SK-N-SH (cell line): ENCODE measurements at regions not wholly inside any gene's neighbourhood (a gene's known extent, or its start where the extent isn't known, plus 50 kb on each side); places are given as distances from the start of the nearest gene placed in this dataset.

Source experiments
- CTCF ChIA-PET: fragments of 300-600, 350-600 bp; formaldehyde crosslinking; extraction: SDS; loops from one replicate; lab custom pipeline; 2021; lab: Yijun Ruan, JAX
- POLR2A ChIA-PET: fragments of 350-600 bp; sonication (Branson Sonifier 250); formaldehyde crosslinking; extraction: SDS; loops from one replicate; lab custom pipeline; 2020; ENCODE audit warnings: antibody characterized with exemption, inconsistent platforms; lab: Yijun Ruan, JAX
- DNase-seq: peaks from one replicate; pipeline ENCODE4 v3.0.0; 2012
- H2AFZ ChIP-seq: fragments of 200-600 bp; sonication (generic); 2 replicates; pipeline ENCODE4 v1.8.1; 2016; ENCODE audit warnings: antibody characterized with exemption, mild to moderate bottlenecking, low read depth
- H3F3A ChIP-seq: fragments of 200-600 bp; sonication (generic); replicated peaks from 2 replicates; pipeline ENCODE3; 2016; ENCODE audit warnings: antibody characterized with exemption, mild to moderate bottlenecking; ENCODE audit not compliant: insufficient read depth
- H3K27ac ChIP-seq, 2 experiments: fragments of 200-500 bp in 1 of 2; fragments of 200-600 bp in 1 of 2; sonication (Bioruptor generic) in 1 of 2; sonication (generic), shearing (Covaris generic) in 1 of 2; 2 replicates each; pipeline versions ENCODE4 v1.5.1 to v1.6.1; 2014 to 2016; ENCODE audit warnings: low read depth in 2 of 2, inconsistent platforms in 1 of 2, low read length in 1 of 2, mild to moderate bottlenecking in 1 of 2, mixed read lengths in 1 of 2
- H3K27me3 ChIP-seq: fragments of 200-600 bp; sonication (generic), shearing (Covaris generic); 2 replicates; pipeline ENCODE4 v1.6.1; 2016; ENCODE audit warnings: mixed run types; ENCODE audit not compliant: insufficient read depth
- H3K36me3 ChIP-seq, 2 experiments: fragments of 200-500 bp in 1 of 2; fragments of 200-600 bp in 1 of 2; sonication (Bioruptor generic) in 1 of 2; sonication (generic) in 1 of 2; replicated peaks in 1 of 2; 2 replicates each; pipeline versions ENCODE3 to v1.5.1; 2014 to 2016; ENCODE audit warnings: low read length in 1 of 2, mild to moderate bottlenecking in 1 of 2; ENCODE audit not compliant: insufficient read depth in 2 of 2, control insufficient read depth in 1 of 2
- H3K4me1 ChIP-seq, 2 experiments: fragments of 200-500 bp in 1 of 2; fragments of 200-600 bp in 1 of 2; sonication (Bioruptor generic) in 1 of 2; sonication (generic), shearing (Covaris generic) in 1 of 2; 2 replicates each; pipeline versions ENCODE4 v1.5.1 to v1.6.1; 2014 to 2016; ENCODE audit warnings: low read depth in 1 of 2, low read length in 1 of 2, mixed run types in 1 of 2; ENCODE audit not compliant: insufficient read depth in 2 of 2, control insufficient read depth in 1 of 2
- H3K4me2 ChIP-seq: fragments of 200-600 bp; sonication (generic), shearing (Covaris generic); 2 replicates; pipeline ENCODE4 v1.6.1; 2017; ENCODE audit warnings: mixed run types
- H3K4me3 ChIP-seq, 2 experiments: fragments of 200-500 bp in 1 of 2; fragments of 200-600 bp in 1 of 2; sonication (Bioruptor generic) in 1 of 2; sonication (generic), shearing (Covaris generic) in 1 of 2; 2 replicates each; pipeline versions ENCODE4 v1.5.1 to v1.8.1; 2014 to 2016; ENCODE audit warnings: low read depth in 2 of 2, inconsistent platforms in 1 of 2, low read length in 1 of 2, mild to moderate bottlenecking in 1 of 2, mixed read lengths in 1 of 2, moderate library complexity in 1 of 2
- H3K79me2 ChIP-seq: fragments of 200-600 bp; sonication (generic); 2 replicates; pipeline ENCODE4 v1.8.1; 2017; ENCODE audit warnings: mild to moderate bottlenecking; ENCODE audit not compliant: insufficient read depth
- H3K9ac ChIP-seq: fragments of 200-600 bp; sonication (generic); 2 replicates; pipeline ENCODE4 v1.6.1; 2017; ENCODE audit warnings: mixed run types
- H3K9me2 ChIP-seq: fragments of 200-600 bp; sonication (generic); 2 replicates; pipeline ENCODE4 v1.6.1; 2017; ENCODE audit warnings: mixed run types
- H3K9me3 ChIP-seq: fragments of 200-600 bp; sonication (generic); 2 replicates; pipeline ENCODE4 v1.6.1; 2017; ENCODE audit warnings: mixed run types, mild to moderate bottlenecking, moderate library complexity
- H4K20me1 ChIP-seq: fragments of 200-600 bp; sonication (generic); 2 replicates; pipeline ENCODE4 v1.6.1; 2017; ENCODE audit warnings: mild to moderate bottlenecking, mixed run types; ENCODE audit not compliant: insufficient read depth
- CTCF ChIP-seq: fragments of 200-600 bp; sonication (generic); IDR thresholded peaks from 2 replicates; pipeline ENCODE4 v1.6.1; 2017; ENCODE audit warnings: antibody characterized with exemption, mild to moderate bottlenecking, moderate library complexity
- ELF1 ChIP-seq: IDR thresholded peaks from 2 replicates; pipeline ENCODE4 v1.4.0; 2012
- EP300 ChIP-seq, 2 experiments: IDR thresholded peaks; 2 replicates each; pipeline versions ENCODE4 v1.4.0 to v1.6.1; 2012; ENCODE audit warnings: borderline replicate concordance in 1 of 2, low read depth in 1 of 2, low read length in 1 of 2
- FOSL2 ChIP-seq: IDR thresholded peaks from 2 replicates; pipeline ENCODE4 v1.4.0; 2012; ENCODE audit warnings: low read depth, mild to moderate bottlenecking, moderate library complexity, borderline replicate concordance
- FOXJ3 ChIP-seq: sonication (generic); formaldehyde crosslinking; IDR thresholded peaks from 2 replicates; pipeline ENCODE4 v1.5.1; 2020; ENCODE audit warnings: mild to moderate bottlenecking, missing genetic modification reagents
- FOXM1 ChIP-seq: IDR thresholded peaks from 2 replicates; pipeline ENCODE4 v1.4.0; 2012; ENCODE audit warnings: low read depth, mild to moderate bottlenecking
- GATA2 ChIP-seq: sonication (generic); formaldehyde crosslinking; IDR thresholded peaks from 2 replicates; pipeline ENCODE4 v1.5.0; 2020; ENCODE audit warnings: mild to moderate bottlenecking, missing genetic modification reagents
- JUND ChIP-seq: IDR thresholded peaks from 2 replicates; pipeline ENCODE4 v1.4.0; 2012
- MEF2A ChIP-seq: IDR thresholded peaks from 2 replicates; pipeline ENCODE4 v1.4.0; 2012; ENCODE audit warnings: low read depth, borderline replicate concordance
- NRF1 ChIP-seq: IDR thresholded peaks from 2 replicates; pipeline ENCODE4 v1.6.1; 2012; ENCODE audit warnings: low read depth, mild to moderate bottlenecking, low read length
- POLR2AphosphoS5 ChIP-seq: IDR thresholded peaks from 2 replicates; pipeline ENCODE4 v1.6.1; 2012; ENCODE audit warnings: low read depth, low read length
- RAD21 ChIP-seq: IDR thresholded peaks from 2 replicates; pipeline ENCODE4 v1.6.1; 2012; ENCODE audit warnings: mild to moderate bottlenecking, low read length
- RCOR1 ChIP-seq: fragments of 150-350 bp; IDR thresholded peaks from 2 replicates; pipeline ENCODE4 v1.6.1; 2017; ENCODE audit warnings: antibody characterized with exemption, low read length
- RXRA ChIP-seq: IDR thresholded peaks from 2 replicates; pipeline ENCODE4 v1.4.0; 2012; ENCODE audit warnings: low read depth, mild to moderate bottlenecking, borderline replicate concordance
- SIN3A ChIP-seq: IDR thresholded peaks from 2 replicates; pipeline ENCODE4 v1.6.1; 2012; ENCODE audit warnings: low read depth, mild to moderate bottlenecking, low read length, moderate library complexity, borderline replicate concordance
- TAF1 ChIP-seq: IDR thresholded peaks from 2 replicates; pipeline ENCODE4 v1.6.1; 2012; ENCODE audit warnings: low read depth, mild to moderate bottlenecking, low read length, moderate library complexity, borderline replicate concordance
- TCF12 ChIP-seq: IDR thresholded peaks from 2 replicates; pipeline ENCODE4 v1.4.0; 2012
- ZBTB33 ChIP-seq: IDR thresholded peaks from 2 replicates; pipeline ENCODE4 v1.4.0; 2012; ENCODE audit warnings: low read depth, borderline replicate concordance
- WGBS: methylation state at CpG from one replicate; pipeline ENCODE4 v1.1.6; 2017; ENCODE audit warnings: low lambda C conversion rate; 5-methylcytosine and 5-hydroxymethylcytosine counted together
- TF ChIP-seq, protein P1 (sequence below): IDR thresholded peaks from 2 replicates; pipeline ENCODE4 v1.4.0; 2012; ENCODE audit warnings: low read depth
- TF ChIP-seq, protein P2 (sequence below): fragments of 150-350 bp; IDR thresholded peaks from 2 replicates; pipeline ENCODE4 v1.6.1; 2017; ENCODE audit warnings: antibody characterized with exemption, low read length, low read depth, borderline replicate concordance
- TF ChIP-seq, protein P3 (sequence below): fragments of 150-350 bp; IDR thresholded peaks from 2 replicates; pipeline ENCODE4 v1.6.1; 2016; ENCODE audit warnings: mild to moderate bottlenecking, low read depth, low read length

DNA sequence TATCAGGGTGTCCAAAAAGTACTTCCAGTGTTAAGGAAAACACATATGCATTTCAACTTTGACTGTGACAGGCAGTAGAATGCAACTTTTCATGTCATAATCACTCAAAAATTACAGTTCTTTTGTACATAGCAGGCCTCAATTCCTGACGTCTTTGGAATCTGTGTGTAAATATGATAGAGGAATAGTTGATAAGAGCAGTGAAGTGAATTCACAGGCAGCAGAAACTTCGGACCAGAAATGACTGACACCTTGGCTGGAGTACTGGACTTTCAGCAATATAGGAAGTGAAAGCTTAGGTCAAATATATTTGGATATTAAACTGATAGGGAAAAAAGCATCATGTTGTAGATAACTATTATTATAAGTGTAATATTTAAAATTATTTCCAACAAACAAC, 1741.2 kb upstream of the PCDH20 start:
- Histone ChIP-seq H3K27ac (no peak overlapping the region), H3K9me2 (no peaks in the 10 kb centered on the region; the same call in 1 of the 2 replicates), H3K4me2 (no peak overlapping the region), H3K4me3 (no peak overlapping the region), H3K79me2 (no peaks in the 10 kb centered on the region), H2AFZ (no peak overlapping the region), H4K20me1 (no peaks in the 10 kb centered on the region), H3K27me3 (no peaks in the 10 kb centered on the region), H3K4me1 (no peaks in the 10 kb centered on the region), H3F3A (no peaks in the 10 kb centered on the region), H3K9me3 (no peaks in the 10 kb centered on the region), H3K36me3 (no peaks in the 10 kb centered on the region), H3K9ac (no peak overlapping the region)
- DNase-seq: no peak
- WGBS: 47% methylated on average over 2 of the region's 2 CpGs
- ChIA-PET POLR2A (no interaction called here), CTCF (no interaction called here)
- TF ChIP-seq FOXJ3 (no peak), JUND (no peak), RAD21 (no peak), MEF2A (no peak), NRF1 (no peak), ZBTB33 (no peak), ELF1 (no peak)

DNA sequence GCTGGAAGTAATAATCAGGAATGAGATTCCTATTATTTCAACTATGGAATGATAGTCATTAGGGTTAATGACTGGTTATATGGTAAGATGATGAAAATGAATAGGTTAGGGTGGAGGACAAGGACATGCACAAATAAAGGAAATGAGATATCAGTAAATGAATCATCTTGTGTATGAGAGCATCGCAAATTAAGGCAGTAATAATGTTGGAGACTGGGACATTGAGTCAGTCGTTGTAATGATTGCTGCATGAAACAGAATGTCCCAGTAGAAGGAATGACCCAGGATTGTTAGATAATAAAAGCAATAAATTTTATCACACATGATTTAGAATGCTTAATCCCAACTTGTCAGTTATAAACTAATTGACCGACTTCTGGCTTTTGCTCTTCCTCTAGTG, 1733.7 kb upstream of the PCDH20 start:
- Histone ChIP-seq H3K79me2 (no peaks in the 10 kb centered on the region), H3K9me2 (no peaks in the 10 kb centered on the region), H3K27ac (no peak overlapping the region), H3K4me3 (no peak overlapping the region), H3K36me3 (no peaks in the 10 kb centered on the region), H3F3A (no peaks in the 10 kb centered on the region), H3K4me2 (no peak overlapping the region), H2AFZ (no peak overlapping the region), H3K4me1 (no peaks in the 10 kb centered on the region), H3K27me3 (no peaks in the 10 kb centered on the region), H4K20me1 (no peaks in the 10 kb centered on the region), H3K9me3 (no peaks in the 10 kb centered on the region), H3K9ac (no peak overlapping the region)
- TF ChIP-seq CTCF (no peak), EP300 (IDR thresholded peaks at IDR 0.05; ENCODE audit: borderline replicate concordance in 1 of 2, low read depth in 1 of 2, low read length in 1 of 2) (no peak), POLR2AphosphoS5 (no peak), JUND (no peak), ZBTB33 (no peak), FOXM1 (no peak), FOSL2 (no peak), TAF1 (no peak), RCOR1 (no peak), ELF1 (no peak), RXRA (no peak), TCF12 (no peak), SIN3A (no peak), MEF2A (no peak), RAD21 (no peak), GATA2 (CRISPR knock-in tag) (no peak)
- TF ChIP-seq, protein P1, sequence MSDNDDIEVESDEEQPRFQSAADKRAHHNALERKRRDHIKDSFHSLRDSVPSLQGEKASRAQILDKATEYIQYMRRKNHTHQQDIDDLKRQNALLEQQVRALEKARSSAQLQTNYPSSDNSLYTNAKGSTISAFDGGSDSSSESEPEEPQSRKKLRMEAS: no peak
- TF ChIP-seq, protein P2, sequence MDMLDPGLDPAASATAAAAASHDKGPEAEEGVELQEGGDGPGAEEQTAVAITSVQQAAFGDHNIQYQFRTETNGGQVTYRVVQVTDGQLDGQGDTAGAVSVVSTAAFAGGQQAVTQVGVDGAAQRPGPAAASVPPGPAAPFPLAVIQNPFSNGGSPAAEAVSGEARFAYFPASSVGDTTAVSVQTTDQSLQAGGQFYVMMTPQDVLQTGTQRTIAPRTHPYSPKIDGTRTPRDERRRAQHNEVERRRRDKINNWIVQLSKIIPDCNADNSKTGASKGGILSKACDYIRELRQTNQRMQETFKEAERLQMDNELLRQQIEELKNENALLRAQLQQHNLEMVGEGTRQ: no peak
- TF ChIP-seq, protein P3, sequence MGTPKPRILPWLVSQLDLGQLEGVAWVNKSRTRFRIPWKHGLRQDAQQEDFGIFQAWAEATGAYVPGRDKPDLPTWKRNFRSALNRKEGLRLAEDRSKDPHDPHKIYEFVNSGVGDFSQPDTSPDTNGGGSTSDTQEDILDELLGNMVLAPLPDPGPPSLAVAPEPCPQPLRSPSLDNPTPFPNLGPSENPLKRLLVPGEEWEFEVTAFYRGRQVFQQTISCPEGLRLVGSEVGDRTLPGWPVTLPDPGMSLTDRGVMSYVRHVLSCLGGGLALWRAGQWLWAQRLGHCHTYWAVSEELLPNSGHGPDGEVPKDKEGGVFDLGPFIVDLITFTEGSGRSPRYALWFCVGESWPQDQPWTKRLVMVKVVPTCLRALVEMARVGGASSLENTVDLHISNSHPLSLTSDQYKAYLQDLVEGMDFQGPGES: no peak
- ChIA-PET CTCF (no interaction called here), POLR2A (no interaction called here)
- no peak for DNase-seq
- 80% methylated on average over 3 of the region's 3 CpGs for WGBS
